B cell (primary cell): ENCODE measurements at regions not wholly inside any gene's neighbourhood (a gene's known extent, or its start where the extent isn't known, plus 50 kb on each side); places are given as distances from the start of the nearest gene placed in this dataset.

Experiments used
- CTCF ChIP-seq: fragments of 200-600 bp; IDR thresholded peaks from one replicate; pipeline ENCODE4 v1.8.0; 2022; ENCODE audit warnings: antibody characterized with exemption, mild to moderate bottlenecking
- EZH2 ChIP-seq: IDR thresholded peaks from 2 replicates; pipeline ENCODE4 v1.6.1; 2012; ENCODE audit warnings: borderline replicate concordance, low read depth, mild to moderate bottlenecking, moderate library complexity, low read length; ENCODE audit not compliant: insufficient read depth, poor library complexity, severe bottlenecking

GRCh38 chr4:180937083-180937482 lies 1306.1 kb upstream of the TENM3 start:
- no peak for TF ChIP-seq CTCF
- no peak for TF ChIP-seq EZH2
